GM21619 (cell line): ENCODE measurements at regions not wholly inside any gene's neighbourhood (a gene's known extent, or its start where the extent isn't known, plus 50 kb on each side); places are given as distances from the start of the nearest gene placed in this dataset.

ENCODE experiments used
- ATAC-seq: cut with Tn5 transposase; IDR thresholded peaks from one replicate; pipeline ENCODE4 v1.9.1; 2021; ENCODE audit not compliant: unreplicated experiment

GRCh38 chr2:190783513-190784263, 96.9 kb upstream of the GLS start:
- no peak for ATAC-seq

- no peak for ATAC-seq
Observed at GRCh38 chr2:190785334-190785733, 95.3 kb upstream of the GLS start.

- ATAC-seq: no peak
Observed at GRCh38 chr2:190786404-190787166, 94.0 kb upstream of the GLS start.

DNA sequence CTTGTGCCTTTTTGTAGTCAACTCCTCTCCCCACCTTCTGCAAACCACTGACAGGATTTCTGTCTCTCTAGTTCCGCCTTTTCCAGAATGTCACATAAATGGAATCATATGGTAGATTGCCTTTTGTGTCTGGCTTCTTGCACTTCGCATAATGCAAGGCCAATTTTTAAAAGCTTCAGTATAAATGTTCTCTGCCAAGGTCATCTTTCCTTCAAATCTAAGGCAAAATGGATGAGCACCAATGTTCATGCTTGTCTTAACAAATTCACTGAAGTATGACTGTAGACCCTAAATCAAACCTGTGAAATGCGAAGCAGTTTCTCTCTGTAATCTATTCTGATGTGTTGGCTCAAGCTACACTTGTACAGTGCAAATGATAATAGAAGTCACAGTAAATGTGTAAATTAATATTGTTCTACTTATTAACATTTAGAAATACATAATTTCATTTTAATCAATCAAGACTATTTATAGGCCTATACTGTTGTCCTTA, 92.8 kb upstream of the GLS start:
- no peak for ATAC-seq

DNA sequence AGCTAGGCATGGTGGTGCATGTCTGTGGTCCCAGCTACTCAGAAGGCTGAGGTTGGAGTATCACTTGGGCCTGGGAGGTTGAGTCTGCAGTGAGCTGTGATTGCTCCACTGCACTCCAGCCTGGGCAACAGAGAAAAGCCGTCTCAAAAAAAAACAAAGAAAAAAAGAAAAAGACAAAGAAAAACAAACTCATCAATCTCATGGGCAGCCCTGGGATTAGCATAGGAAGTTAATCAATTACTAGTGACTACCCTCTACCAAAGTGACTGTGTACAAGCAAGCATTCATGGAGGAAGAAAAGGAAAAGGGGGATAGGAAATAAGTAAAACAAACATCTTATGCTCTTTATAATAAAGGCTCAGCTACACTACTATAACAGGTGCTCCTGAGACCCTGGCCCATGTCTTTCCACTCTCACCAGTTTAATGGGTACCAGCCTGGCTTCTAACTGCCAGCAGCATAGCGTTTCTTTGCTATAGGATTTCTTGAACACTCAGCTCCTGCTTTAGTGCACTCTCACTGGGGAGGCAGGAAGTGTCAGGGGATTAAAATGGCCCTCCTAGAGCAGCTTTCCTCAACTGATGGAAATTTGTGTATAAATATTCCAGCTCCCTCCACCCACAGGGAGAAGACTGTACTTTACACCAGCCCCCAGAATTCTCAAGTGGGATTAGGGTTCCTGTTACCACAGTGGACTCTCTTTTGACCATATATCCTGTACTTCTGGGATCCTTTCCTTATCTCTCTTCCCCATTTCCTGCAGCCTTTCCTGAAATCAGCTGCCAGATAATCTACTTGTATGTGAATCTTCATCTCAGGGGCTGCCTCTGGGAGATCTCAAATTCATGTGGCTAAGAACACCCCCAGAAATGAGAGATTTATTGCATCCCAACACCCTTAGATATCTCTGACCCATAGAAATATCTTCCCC, 91.3 kb upstream of the GLS start:
- ATAC-seq: no peak

- no peak for ATAC-seq
Observed at GRCh38 chr2:190791347-190791975, 89.2 kb upstream of the GLS start.

DNA sequence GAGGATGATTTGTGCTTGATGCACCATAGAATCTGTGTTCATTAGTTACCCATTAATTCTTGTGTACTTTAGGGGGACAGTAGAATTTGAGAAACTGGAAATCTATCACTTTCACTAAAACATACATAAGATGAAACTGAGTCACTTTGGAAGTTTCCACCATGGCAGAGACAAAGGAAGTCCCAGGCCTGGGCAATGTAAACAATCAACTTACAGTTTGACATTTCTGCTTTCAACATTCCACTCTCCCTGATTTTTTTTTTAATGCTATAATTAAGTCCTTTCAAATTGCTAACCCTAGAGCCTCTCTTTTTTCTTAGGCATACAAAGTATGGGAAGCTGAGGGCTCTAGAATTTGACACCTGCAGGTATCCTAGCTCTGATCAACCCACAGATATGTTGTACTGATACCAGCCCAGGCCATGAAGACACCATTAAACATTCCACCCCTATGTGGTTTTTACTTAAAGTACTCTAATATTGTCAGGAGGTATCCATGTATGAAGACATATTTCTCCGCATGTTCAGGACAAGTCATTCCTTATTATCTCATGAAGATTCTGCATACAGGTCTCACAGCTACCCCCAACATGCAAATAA, 88.5 kb upstream of the GLS start:
- no peak for ATAC-seq

GRCh38 chr2:190792956-190793888, 87.4 kb upstream of the GLS start:
- no peak for ATAC-seq

- no peak for ATAC-seq
Observed at GRCh38 chr2:190794377-190794776, 86.2 kb upstream of the GLS start.

GRCh38 chr2:190794790-190795189, 85.8 kb upstream of the GLS start:
- no peak for ATAC-seq

DNA sequence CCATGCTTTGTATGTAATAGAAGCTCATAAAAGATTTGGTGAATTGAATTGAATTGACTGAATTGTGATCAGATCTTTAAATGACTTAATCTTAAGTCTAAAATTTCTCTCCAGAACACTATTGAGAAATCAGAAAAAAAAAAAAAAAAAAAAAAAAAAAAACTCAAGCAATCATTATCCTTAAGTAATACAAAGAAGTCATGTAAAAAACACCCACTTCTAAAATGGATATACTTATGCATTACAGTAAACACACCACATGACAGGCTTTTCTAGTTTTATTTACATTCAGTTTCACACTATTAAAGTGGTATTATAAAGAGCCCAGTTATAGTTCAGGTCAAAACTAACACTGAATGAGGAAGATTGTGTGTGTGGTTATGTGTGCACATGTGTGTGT, 84.9 kb upstream of the GLS start:
- no peak for ATAC-seq

DNA sequence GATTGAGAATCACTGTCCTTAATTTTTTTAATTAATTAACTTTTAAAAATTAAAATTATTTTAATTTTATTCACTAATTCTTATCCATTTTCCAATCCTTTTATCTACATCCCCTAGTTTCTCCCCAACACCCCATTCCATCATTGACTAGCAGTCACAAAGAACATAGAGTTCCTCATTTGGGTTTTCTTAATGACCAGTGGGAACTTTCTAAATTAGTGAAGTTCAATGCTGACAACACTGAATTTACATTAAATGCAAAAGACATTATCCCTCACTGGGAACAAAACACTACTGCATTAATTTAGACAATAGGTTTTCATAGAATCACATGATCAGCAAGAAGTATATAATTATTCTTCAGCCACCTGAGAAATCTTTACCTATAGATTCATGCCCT, 80.6 kb upstream of the GLS start:
- ATAC-seq: no peak

DNA sequence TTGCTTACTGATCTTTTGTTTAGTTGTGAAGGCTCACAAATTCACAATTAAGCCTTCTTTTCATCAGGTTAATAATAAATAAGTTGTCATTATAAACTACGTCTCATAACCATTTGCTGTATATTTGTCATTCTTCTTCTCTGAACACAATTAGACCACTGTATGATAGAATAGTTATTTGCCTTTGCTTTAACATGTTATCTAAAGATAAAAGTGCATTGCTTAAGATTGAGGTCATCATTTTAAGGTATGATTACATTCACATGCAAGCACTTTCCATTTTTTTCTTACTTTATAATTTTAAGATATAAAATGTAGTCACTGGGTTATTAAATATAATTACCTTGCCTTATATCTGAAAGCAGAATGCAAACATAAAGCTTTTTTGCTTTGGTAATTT, 80.1 kb upstream of the GLS start:
- ATAC-seq: no peak

GRCh38 chr2:190802129-190802528, 78.5 kb upstream of the GLS start:
- no peak for ATAC-seq

DNA sequence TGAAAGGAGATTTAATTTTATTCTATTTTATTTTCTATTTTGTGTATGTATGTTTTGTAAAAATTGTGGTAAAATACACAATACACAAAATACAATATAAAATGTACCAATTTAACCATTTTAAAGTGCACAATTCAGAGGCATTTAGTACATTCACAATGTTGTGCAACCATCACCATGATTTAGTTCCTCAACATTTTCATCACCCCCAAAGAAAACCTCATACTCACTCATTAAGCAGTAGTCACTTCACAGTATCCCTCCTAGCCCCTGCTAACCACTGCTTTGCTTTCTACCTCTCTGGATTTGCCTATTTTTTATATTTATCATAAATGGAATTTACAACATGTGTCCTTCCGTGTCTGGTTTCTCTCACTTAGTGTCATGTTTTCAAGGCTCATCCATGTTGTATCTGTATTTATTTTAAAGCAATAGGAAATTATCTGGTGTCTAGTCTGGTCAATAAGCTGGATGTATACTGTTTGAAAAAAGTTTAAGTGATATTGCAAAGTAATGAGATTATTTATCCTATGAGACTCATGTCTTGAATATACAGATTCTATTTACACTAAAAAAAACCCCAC, 77.9 kb upstream of the GLS start:
- ATAC-seq: no peak

- no peak for ATAC-seq
Observed at GRCh38 chr2:190804182-190804795, 76.3 kb upstream of the GLS start.

- no peak for ATAC-seq
Observed at GRCh38 chr2:190805126-190805525, 75.5 kb upstream of the GLS start.

- ATAC-seq: no peak
Observed at GRCh38 chr2:190805843-190806242, 74.8 kb upstream of the GLS start.

DNA sequence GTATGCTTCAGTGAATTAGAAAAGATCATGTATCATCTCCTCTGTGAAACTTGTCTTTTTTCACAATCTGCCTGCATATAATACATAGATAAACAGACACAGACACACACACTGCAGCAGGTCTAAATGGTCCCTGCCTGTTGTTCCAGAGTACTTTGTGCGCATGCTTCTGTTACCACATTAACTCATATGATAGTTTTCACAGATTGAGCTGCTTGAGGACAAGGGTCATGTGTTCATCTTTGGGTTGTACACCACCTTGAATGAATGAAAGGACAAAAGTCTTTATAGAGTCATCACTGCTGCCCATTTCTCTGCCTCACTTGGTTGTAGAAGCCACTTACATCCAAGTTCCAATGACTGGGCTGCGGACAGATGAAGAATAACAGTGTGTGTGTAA, 72.7 kb upstream of the GLS start:
- no peak for ATAC-seq
